ES-I3 (cell line): ENCODE measurements at regions not wholly inside any gene's neighbourhood (a gene's known extent, or its start where the extent isn't known, plus 50 kb on each side); places are given as distances from the start of the nearest gene placed in this dataset.

ENCODE experiments used
- H3K36me3 ChIP-seq: 2 replicates; pipeline ENCODE4 v1.6.1; 2013; ENCODE audit warnings: mild to moderate bottlenecking, low read length, control low read depth, moderate library complexity; ENCODE audit not compliant: insufficient read depth
- H3K4me1 ChIP-seq: 2 replicates; pipeline ENCODE4 v1.6.1; 2013; ENCODE audit warnings: mild to moderate bottlenecking, control low read depth, low read length; ENCODE audit not compliant: insufficient read depth
- H3K9ac ChIP-seq: 2 replicates; pipeline ENCODE4 v1.6.1; 2013; ENCODE audit warnings: low read depth, mild to moderate bottlenecking, low read length, moderate library complexity
- H3K9me3 ChIP-seq: 2 replicates; pipeline ENCODE4 v1.6.1; 2013; ENCODE audit warnings: mild to moderate bottlenecking, low read length, moderate library complexity; ENCODE audit not compliant: control insufficient read depth, insufficient read depth

GRCh38 chr5:167767795-167768194 is 523.6 kb upstream of the WWC1 start:
- Histone ChIP-seq H3K9me3 (no peaks in the 10 kb centered on the region), H3K9ac (no peak overlapping the region), H3K36me3 (no peaks in the 10 kb centered on the region), H3K4me1 (peaks cover 20% of the 10 kb centered on the region)

DNA sequence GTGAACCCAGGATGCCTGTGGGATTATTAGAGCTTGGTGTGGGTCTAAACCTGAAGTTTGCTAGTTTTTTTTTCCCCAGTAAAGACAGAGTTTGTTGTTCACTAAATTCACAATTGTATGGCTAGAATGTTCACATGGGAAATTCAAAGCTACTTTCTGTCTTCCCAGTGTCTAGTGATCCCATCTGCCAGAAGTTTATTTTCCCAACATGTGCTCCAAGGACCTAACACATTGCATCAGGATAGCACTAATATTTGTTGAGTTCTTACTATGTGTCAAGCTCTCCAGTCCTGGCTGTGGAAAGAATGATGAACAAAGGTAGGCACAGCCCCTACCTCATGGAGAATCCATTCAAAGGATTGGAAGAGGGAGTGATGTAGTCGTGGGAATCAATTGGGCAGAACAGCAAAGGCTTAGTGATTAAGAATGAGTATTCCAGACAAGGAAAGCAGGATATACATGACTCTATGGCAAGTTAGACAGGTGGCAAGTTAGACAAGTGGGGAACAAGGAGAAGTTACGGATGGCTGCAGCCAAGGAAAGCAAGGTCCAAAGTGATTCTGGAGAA is 521.5 kb upstream of the WWC1 start:
- peaks cover 9% of the 10 kb centered on the region for H3K4me1 ChIP-seq
- H3K9me3 ChIP-seq = no peaks in the 10 kb centered on the region
- H3K36me3 ChIP-seq = no peaks in the 10 kb centered on the region
- no peak overlapping the region for H3K9ac ChIP-seq

GRCh38 chr5:167770461-167770860 is 521.0 kb upstream of the WWC1 start:
- H3K36me3 ChIP-seq = no peaks in the 10 kb centered on the region
- H3K9me3 ChIP-seq = no peaks in the 10 kb centered on the region
- H3K4me1 ChIP-seq = peaks cover 3% of the 10 kb centered on the region; the same call in 1 of the 2 replicates
- no peak overlapping the region for H3K9ac ChIP-seq

DNA sequence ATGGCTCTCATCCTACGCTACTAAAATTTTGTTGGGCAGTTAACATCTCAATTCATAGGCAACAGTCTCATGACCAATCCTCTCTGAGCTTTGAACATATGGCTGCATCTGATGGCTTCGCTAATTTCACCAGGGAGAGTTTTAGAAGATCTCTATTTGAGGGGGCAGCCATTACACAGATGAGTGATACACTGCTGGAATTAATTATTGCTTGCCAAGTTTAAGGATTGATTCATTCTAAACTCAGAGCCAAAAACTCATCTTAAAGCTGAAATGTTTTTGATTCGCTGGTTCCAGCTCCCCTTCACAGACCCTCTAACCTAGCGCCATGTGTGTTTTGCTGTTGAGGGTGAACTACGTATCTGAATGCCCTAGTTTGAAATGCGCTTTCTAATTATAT is 519.9 kb upstream of the WWC1 start:
- Histone ChIP-seq H3K4me1 (no peaks in the 10 kb centered on the region), H3K36me3 (no peaks in the 10 kb centered on the region), H3K9ac (no peak overlapping the region), H3K9me3 (no peaks in the 10 kb centered on the region)

DNA sequence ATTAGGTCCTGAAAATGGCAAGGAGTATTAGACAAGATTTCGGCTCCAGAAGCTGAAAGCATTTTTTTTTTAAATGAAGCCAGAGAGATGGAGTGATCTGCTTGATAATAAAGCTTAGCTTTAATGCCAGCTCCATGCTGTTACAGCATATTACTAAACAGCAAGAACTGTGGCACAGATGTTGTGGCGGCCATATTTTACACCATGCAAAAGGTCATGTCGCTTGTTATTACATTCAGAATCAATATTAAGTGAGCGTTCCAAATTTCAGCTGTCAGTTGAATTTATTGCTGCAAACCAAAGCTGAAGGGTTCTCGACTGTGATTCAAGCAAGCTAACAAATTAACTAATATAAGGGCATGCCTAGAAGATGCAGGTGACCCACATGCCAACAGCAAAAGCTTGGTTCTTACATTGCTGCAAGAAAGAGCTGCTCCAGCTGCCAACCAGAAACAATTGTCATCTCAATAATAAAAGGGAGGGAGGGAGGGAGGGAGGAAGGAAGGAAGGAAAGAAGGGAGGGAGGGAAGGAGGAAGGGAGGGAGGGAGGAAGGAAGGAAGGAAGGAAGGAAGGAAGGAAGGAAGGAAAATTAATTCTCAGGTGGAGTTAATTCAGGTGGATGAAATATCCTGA is 517.7 kb upstream of the WWC1 start:
- no peaks in the 10 kb centered on the region for H3K9me3 ChIP-seq
- H3K36me3 ChIP-seq = no peaks in the 10 kb centered on the region
- H3K9ac ChIP-seq = no peak overlapping the region
- H3K4me1 ChIP-seq = no peaks in the 10 kb centered on the region

- no peaks in the 10 kb centered on the region for H3K9me3 ChIP-seq
- H3K9ac ChIP-seq = no peak overlapping the region
Measured at GRCh38 chr5:167777746-167778145, 513.7 kb upstream of the WWC1 start.

GRCh38 chr5:167778228-167778627 is 513.2 kb upstream of the WWC1 start:
- H3K36me3 ChIP-seq = no peaks in the 10 kb centered on the region

More at GRCh38 chr5:167777746-167778145, 513.7 kb upstream of the WWC1 start:
- H3K4me1 ChIP-seq = no peaks in the 10 kb centered on the region
- no peaks in the 10 kb centered on the region for H3K36me3 ChIP-seq

GRCh38 chr5:167779644-167780043 is 511.8 kb upstream of the WWC1 start:
- Histone ChIP-seq H3K9me3 (no peaks in the 10 kb centered on the region), H3K9ac (no peak overlapping the region), H3K36me3 (no peaks in the 10 kb centered on the region), H3K4me1 (no peaks in the 10 kb centered on the region)

More at GRCh38 chr5:167778228-167778627, 513.2 kb upstream of the WWC1 start:
- Histone ChIP-seq H3K4me1 (no peaks in the 10 kb centered on the region), H3K9ac (no peak overlapping the region), H3K9me3 (no peaks in the 10 kb centered on the region)

GRCh38 chr5:167780177-167780576 is 511.3 kb upstream of the WWC1 start:
- no peaks in the 10 kb centered on the region; the same call in 1 of the 2 replicates for H3K4me1 ChIP-seq
- no peaks in the 10 kb centered on the region for H3K36me3 ChIP-seq
- no peaks in the 10 kb centered on the region for H3K9me3 ChIP-seq
- no peak overlapping the region for H3K9ac ChIP-seq

- no peaks in the 10 kb centered on the region; the same call in 1 of the 2 replicates for H3K4me1 ChIP-seq
- H3K9ac ChIP-seq = no peak overlapping the region
- H3K36me3 ChIP-seq = no peaks in the 10 kb centered on the region
- H3K9me3 ChIP-seq = no peaks in the 10 kb centered on the region
Measured at GRCh38 chr5:167783145-167783817, 508.2 kb upstream of the WWC1 start.

DNA sequence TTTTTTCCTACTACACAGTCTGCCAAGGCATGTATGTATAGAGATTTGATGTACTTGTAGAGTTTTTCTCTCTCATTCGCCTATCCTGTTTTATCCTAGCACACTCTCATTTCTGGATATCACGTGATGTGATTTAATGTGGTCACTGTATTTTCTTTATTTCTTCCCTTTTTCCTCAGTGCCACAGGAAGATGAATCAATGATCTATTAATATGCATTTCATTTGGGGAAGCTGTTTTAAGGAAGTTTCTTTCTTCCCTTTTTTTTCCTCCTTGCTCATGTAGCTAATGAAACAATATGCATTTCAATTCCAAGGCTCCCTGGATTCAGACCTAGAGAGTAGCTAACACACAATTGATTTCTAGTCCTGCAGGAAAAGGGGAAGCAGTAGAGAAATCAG is 506.3 kb upstream of the WWC1 start:
- Histone ChIP-seq H3K4me1 (no peaks in the 10 kb centered on the region; the same call in 1 of the 2 replicates), H3K36me3 (no peaks in the 10 kb centered on the region), H3K9ac (no peak overlapping the region), H3K9me3 (no peaks in the 10 kb centered on the region)

DNA sequence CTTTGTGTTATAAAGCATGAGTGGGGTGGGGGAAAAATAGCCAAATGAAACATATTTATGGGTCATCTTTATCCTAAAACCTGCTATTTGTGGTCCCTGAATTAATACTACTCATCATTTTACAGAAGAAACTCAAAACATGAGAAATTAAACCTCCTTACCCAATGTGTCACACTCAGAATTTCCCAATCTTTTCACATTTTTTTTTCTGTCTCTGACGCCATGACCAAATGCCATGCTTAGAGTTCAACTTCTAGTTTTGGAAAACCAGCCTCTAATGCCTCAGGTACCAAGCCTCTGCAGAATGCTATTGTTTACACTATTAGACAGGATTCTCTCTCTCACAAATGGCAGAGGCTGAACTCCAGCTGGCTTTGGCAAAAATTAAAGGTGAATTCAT is 505.5 kb upstream of the WWC1 start:
- no peaks in the 10 kb centered on the region; the same call in 1 of the 2 replicates for H3K4me1 ChIP-seq
- no peak overlapping the region for H3K9ac ChIP-seq
- no peaks in the 10 kb centered on the region for H3K36me3 ChIP-seq
- no peaks in the 10 kb centered on the region for H3K9me3 ChIP-seq

GRCh38 chr5:167786871-167787578 is 504.4 kb upstream of the WWC1 start:
- H3K36me3 ChIP-seq = no peaks in the 10 kb centered on the region
- H3K9me3 ChIP-seq = no peaks in the 10 kb centered on the region
- no peak overlapping the region for H3K9ac ChIP-seq
- peaks cover 5% of the 10 kb centered on the region; the same call in 1 of the 2 replicates for H3K4me1 ChIP-seq

DNA sequence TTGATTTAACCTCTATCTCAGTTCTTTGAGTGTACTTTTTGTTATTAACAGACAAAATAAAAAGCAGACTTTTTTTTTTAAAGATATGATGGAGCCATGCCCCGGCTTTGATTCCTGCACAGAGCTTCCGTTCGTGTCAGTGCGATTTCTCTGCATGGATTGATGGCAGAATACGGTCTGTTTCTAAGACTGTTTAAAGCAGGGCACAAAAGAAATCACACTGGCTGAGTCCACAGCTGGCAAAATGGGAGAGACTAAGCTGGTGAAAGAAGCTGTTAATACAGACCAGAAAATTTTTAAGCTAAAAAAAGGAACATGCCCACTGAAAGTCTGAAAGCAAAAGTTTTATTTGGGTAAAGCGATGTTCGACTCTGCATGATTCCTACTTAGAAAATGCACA is 501.4 kb upstream of the WWC1 start:
- peaks cover 20% of the 10 kb centered on the region for H3K4me1 ChIP-seq
- H3K36me3 ChIP-seq = no peaks in the 10 kb centered on the region
- H3K9me3 ChIP-seq = no peaks in the 10 kb centered on the region
- H3K9ac ChIP-seq = no peak overlapping the region
